H9 (cell line): ENCODE measurements at regions not wholly inside any gene's neighbourhood (a gene's known extent, or its start where the extent isn't known, plus 50 kb on each side); places are given as distances from the start of the nearest gene placed in this dataset.

Experiments used
- DNase-seq: peaks from one replicate; pipeline ENCODE4 v3.0.0-alpha.2; 2017
- H2AFZ ChIP-seq: one replicate; pipeline ENCODE4 v1.6.1; 2013; ENCODE audit warnings: mild to moderate bottlenecking, low read length, control low read depth, moderate library complexity
- H2AK5ac ChIP-seq: 2 replicates; pipeline ENCODE4 v1.6.1; 2013; ENCODE audit warnings: low read length, control low read depth, mixed read lengths; ENCODE audit not compliant: insufficient read length
- H2BK120ac ChIP-seq: one replicate; pipeline ENCODE4 v1.6.1; 2013; ENCODE audit warnings: low read depth, mild to moderate bottlenecking, low read length, control low read depth, inconsistent platforms; ENCODE audit not compliant: poor library complexity, severe bottlenecking
- H2BK12ac ChIP-seq: 2 replicates; pipeline ENCODE4 v1.6.1; 2013; ENCODE audit warnings: low read length, control low read depth, mixed read lengths, low read depth; ENCODE audit not compliant: insufficient read length
- H2BK15ac ChIP-seq: 2 replicates; pipeline ENCODE4 v1.6.1; 2013; ENCODE audit warnings: low read depth, low read length, control low read depth
- H2BK20ac ChIP-seq: one replicate; pipeline ENCODE4 v1.6.1; 2013; ENCODE audit warnings: low read depth, mild to moderate bottlenecking, low read length, control low read depth, inconsistent platforms; ENCODE audit not compliant: poor library complexity, severe bottlenecking
- H2BK5ac ChIP-seq: 2 replicates; pipeline ENCODE4 v1.6.1; 2013; ENCODE audit warnings: low read length, control low read depth, mixed read lengths; ENCODE audit not compliant: insufficient read length
- H3K14ac ChIP-seq: 2 replicates; pipeline ENCODE4 v1.6.1; 2013; ENCODE audit warnings: low read length, control low read depth; ENCODE audit not compliant: insufficient read depth
- H3K18ac ChIP-seq: 2 replicates; pipeline ENCODE4 v1.6.1; 2013; ENCODE audit warnings: low read depth, mild to moderate bottlenecking, mixed read lengths, low read length, control low read depth; ENCODE audit not compliant: insufficient read length
- H3K23ac ChIP-seq: 2 replicates; pipeline ENCODE4 v1.6.1; 2013; ENCODE audit warnings: low read length, control low read depth, mixed read lengths, low read depth; ENCODE audit not compliant: insufficient read length
- H3K23me2 ChIP-seq: 2 replicates; pipeline ENCODE4 v1.6.1; 2013; ENCODE audit warnings: low read depth, mild to moderate bottlenecking, mixed read lengths, low read length, control low read depth; ENCODE audit not compliant: insufficient read length, poor library complexity, severe bottlenecking
- H3K27ac ChIP-seq: 2 replicates; pipeline ENCODE4 v1.5.1; 2013; ENCODE audit warnings: low read length, control low read depth, mixed read lengths, low read depth; ENCODE audit not compliant: insufficient read length
- H3K27me3 ChIP-seq: 2 replicates; pipeline ENCODE4 v1.6.1; 2013; ENCODE audit warnings: low read length, control low read depth, inconsistent platforms; ENCODE audit not compliant: insufficient read depth
- H3K4ac ChIP-seq: 2 replicates; pipeline ENCODE4 v1.6.1; 2013; ENCODE audit warnings: low read depth, mild to moderate bottlenecking, control low read depth, inconsistent platforms, low read length, moderate library complexity
- H3K4me1 ChIP-seq: 2 replicates; pipeline ENCODE4 v1.6.1; 2013; ENCODE audit warnings: low read length, control low read depth, inconsistent platforms; ENCODE audit not compliant: insufficient read depth
- H3K4me2 ChIP-seq: 2 replicates; pipeline ENCODE4 v1.6.1; 2013; ENCODE audit warnings: low read length, control low read depth, mixed read lengths; ENCODE audit not compliant: insufficient read length, insufficient read depth
- H3K56ac ChIP-seq: 2 replicates; pipeline ENCODE4 v1.6.1; 2013; ENCODE audit warnings: low read depth, mild to moderate bottlenecking, mixed read lengths, low read length, control low read depth; ENCODE audit not compliant: insufficient read length
- H3K79me1 ChIP-seq: 2 replicates; pipeline ENCODE4 v1.6.1; 2013; ENCODE audit warnings: low read depth, mild to moderate bottlenecking, moderate library complexity, low read length, control low read depth, inconsistent platforms; ENCODE audit not compliant: insufficient read depth, poor library complexity, severe bottlenecking
- H3K79me2 ChIP-seq: 2 replicates; pipeline ENCODE4 v1.6.1; 2013; ENCODE audit warnings: low read length, control low read depth, inconsistent platforms; ENCODE audit not compliant: insufficient read depth
- H3K9ac ChIP-seq: 2 replicates; pipeline ENCODE4 v1.6.1; 2013; ENCODE audit warnings: low read length, control low read depth, mixed read lengths; ENCODE audit not compliant: insufficient read length; ENCODE audit errors: extremely low read depth
- H3K9me3 ChIP-seq: one replicate; pipeline ENCODE4 v1.6.1; 2013; ENCODE audit warnings: low read depth, low read length, inconsistent platforms; ENCODE audit not compliant: control insufficient read depth
- H3T11ph ChIP-seq: one replicate; pipeline ENCODE4 v1.6.1; 2013; ENCODE audit warnings: mild to moderate bottlenecking, low read length, control low read depth, inconsistent platforms
- H4K20me1 ChIP-seq: one replicate; pipeline ENCODE4 v1.6.1; 2013; ENCODE audit not compliant: control insufficient read depth, insufficient read length, insufficient read depth
- H4K5ac ChIP-seq: 2 replicates; pipeline ENCODE4 v1.6.1; 2013; ENCODE audit warnings: low read depth, mild to moderate bottlenecking, mixed read lengths, low read length, control low read depth; ENCODE audit not compliant: insufficient read length
- H4K8ac ChIP-seq: replicated peaks from 2 replicates; pipeline ENCODE4 v1.6.1; 2013; ENCODE audit warnings: low read length, control low read depth, mixed read lengths, low read depth; ENCODE audit not compliant: insufficient read length
- H4K91ac ChIP-seq: 2 replicates; pipeline ENCODE4 v1.6.1; 2013; ENCODE audit warnings: low read depth, mild to moderate bottlenecking, moderate library complexity, mixed read lengths, low read length, control low read depth; ENCODE audit not compliant: insufficient read length
- H3K27ac Mint-ChIP-seq, 3 experiments: 2 replicates in 2 of 3; 3 replicates in 1 of 3; pipeline ENCODE4 v1.8.0; 2020 to 2021; ENCODE audit warnings: mixed read lengths in 3 of 3, mild to moderate bottlenecking in 1 of 3, moderate library complexity in 1 of 3
- H3K27me3 Mint-ChIP-seq: 2 replicates; pipeline ENCODE4 v1.8.0; 2021; ENCODE audit warnings: low read depth, mild to moderate bottlenecking, moderate library complexity, mixed read lengths
- H3K36me3 Mint-ChIP-seq, 3 experiments: 2 replicates in 2 of 3; 3 replicates in 1 of 3; pipeline ENCODE4 v1.8.0; 2020 to 2021; ENCODE audit warnings: low read depth in 3 of 3, mixed read lengths in 3 of 3; ENCODE audit not compliant: insufficient read depth in 1 of 3
- H3K4me1 Mint-ChIP-seq, 2 experiments: 2 replicates each; pipeline ENCODE4 v1.8.0; 2020; ENCODE audit warnings: mixed read lengths in 2 of 2
- H3K4me3 Mint-ChIP-seq, 2 experiments: 2 replicates in 1 of 2; 3 replicates in 1 of 2; pipeline ENCODE4 v1.8.0; 2020 to 2021; ENCODE audit warnings: mild to moderate bottlenecking in 2 of 2, mixed read lengths in 2 of 2, moderate library complexity in 1 of 2
- H3K9me3 Mint-ChIP-seq, 2 experiments: 2 replicates in 1 of 2; 3 replicates in 1 of 2; pipeline ENCODE4 v1.8.0; 2020; ENCODE audit warnings: mild to moderate bottlenecking in 2 of 2, mixed read lengths in 2 of 2, moderate library complexity in 1 of 2
- WGBS: extraction: QIAGEN DNeasy Blood & Tissue Kit; methylation state at CpG from one replicate; pipeline ENCODE4 v1.1.7; 2013; ENCODE audit warnings: missing lambda C conversion rate, low lambda C conversion rate, mixed read lengths; ENCODE audit not compliant: insufficient read length; ENCODE audit errors: extremely low coverage; 5-methylcytosine and 5-hydroxymethylcytosine counted together
- TF ChIP-seq, protein P1 (sequence below): fragments of 200-600 bp; sonication (generic); conservative IDR thresholded peaks from 3 replicates; pipeline ENCODE4 v1.8.0; 2021; ENCODE audit warnings: antibody characterized with exemption, mild to moderate bottlenecking

DNA sequence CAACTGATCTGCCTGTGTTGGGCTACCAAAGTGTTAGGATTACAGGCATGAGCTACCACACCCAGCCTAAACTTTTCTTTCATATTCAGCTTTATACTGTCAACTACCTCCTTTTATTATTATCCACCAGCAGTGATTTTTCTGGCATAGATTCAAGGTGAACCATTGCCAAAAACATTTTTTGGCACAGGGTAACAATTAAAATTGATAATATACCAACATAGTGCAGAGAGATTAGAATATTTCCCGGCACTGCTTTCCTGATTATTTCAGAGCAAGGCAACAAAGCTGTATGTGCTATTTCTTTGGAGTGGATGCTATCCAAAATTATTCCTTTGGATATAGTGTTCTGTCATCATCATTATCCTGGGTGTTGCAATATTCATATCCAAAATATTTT is 781.6 kb upstream of the SOX9 start:
- Mint-ChIP-seq H3K9me3 (no peaks in the 10 kb centered on the region; a peak in 2 of 5 replicates), H3K27me3 (no peaks in the 10 kb centered on the region; the same call in 1 of the 2 replicates), H3K4me1 (peaks cover 14 to 16% of the 10 kb centered on the region in 2 experiments), H3K4me3 (no peak overlapping the region), H3K27ac (no peak overlapping the region), H3K36me3 (no peaks in the 10 kb centered on the region; a peak in 1 of 7 replicates)
- H3K14ac ChIP-seq: no peak overlapping the region
- TF ChIP-seq, protein P1, sequence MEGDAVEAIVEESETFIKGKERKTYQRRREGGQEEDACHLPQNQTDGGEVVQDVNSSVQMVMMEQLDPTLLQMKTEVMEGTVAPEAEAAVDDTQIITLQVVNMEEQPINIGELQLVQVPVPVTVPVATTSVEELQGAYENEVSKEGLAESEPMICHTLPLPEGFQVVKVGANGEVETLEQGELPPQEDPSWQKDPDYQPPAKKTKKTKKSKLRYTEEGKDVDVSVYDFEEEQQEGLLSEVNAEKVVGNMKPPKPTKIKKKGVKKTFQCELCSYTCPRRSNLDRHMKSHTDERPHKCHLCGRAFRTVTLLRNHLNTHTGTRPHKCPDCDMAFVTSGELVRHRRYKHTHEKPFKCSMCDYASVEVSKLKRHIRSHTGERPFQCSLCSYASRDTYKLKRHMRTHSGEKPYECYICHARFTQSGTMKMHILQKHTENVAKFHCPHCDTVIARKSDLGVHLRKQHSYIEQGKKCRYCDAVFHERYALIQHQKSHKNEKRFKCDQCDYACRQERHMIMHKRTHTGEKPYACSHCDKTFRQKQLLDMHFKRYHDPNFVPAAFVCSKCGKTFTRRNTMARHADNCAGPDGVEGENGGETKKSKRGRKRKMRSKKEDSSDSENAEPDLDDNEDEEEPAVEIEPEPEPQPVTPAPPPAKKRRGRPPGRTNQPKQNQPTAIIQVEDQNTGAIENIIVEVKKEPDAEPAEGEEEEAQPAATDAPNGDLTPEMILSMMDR: no peak
- H3K4me2 ChIP-seq: no peak overlapping the region
- H2BK120ac ChIP-seq: no peak overlapping the region
- H4K91ac ChIP-seq: no peak overlapping the region
- no peaks in the 10 kb centered on the region for H3K79me1 ChIP-seq
- no peak overlapping the region for H2BK15ac ChIP-seq
- H3K23me2 ChIP-seq: no peaks in the 10 kb centered on the region
- no CpG with 5 or more reads among the region's 1 CpG for WGBS
- H3K79me2 ChIP-seq: no peaks in the 10 kb centered on the region
- H4K5ac ChIP-seq: no peak overlapping the region
- H3K27me3 ChIP-seq: no peaks in the 10 kb centered on the region
- no peak overlapping the region for H2BK12ac ChIP-seq
- H3T11ph ChIP-seq: no peak overlapping the region
- no peak overlapping the region for H3K9ac ChIP-seq
- no peaks in the 10 kb centered on the region for H4K20me1 ChIP-seq
- no peak overlapping the region for H2BK5ac ChIP-seq
- no peak overlapping the region for H2BK20ac ChIP-seq
- no peak overlapping the region for H3K27ac ChIP-seq
- H3K9me3 ChIP-seq: no peaks in the 10 kb centered on the region
- H3K4ac ChIP-seq: no peak overlapping the region
- no peak overlapping the region for H3K56ac ChIP-seq
- no peak overlapping the region for H2AFZ ChIP-seq
- no peak overlapping the region for H3K23ac ChIP-seq
- no peak overlapping the region for H4K8ac ChIP-seq
- H3K4me1 ChIP-seq: no peaks in the 10 kb centered on the region; the same call in 1 of the 2 replicates
- H3K18ac ChIP-seq: no peak overlapping the region
- no peak for DNase-seq
- no peak overlapping the region for H2AK5ac ChIP-seq
